ENCODE measurements at regions not wholly inside any gene's neighbourhood (a gene's known extent, or its start where the extent isn't known, plus 50 kb on each side); places are given as distances from the start of the nearest gene placed in this dataset.

DNA sequence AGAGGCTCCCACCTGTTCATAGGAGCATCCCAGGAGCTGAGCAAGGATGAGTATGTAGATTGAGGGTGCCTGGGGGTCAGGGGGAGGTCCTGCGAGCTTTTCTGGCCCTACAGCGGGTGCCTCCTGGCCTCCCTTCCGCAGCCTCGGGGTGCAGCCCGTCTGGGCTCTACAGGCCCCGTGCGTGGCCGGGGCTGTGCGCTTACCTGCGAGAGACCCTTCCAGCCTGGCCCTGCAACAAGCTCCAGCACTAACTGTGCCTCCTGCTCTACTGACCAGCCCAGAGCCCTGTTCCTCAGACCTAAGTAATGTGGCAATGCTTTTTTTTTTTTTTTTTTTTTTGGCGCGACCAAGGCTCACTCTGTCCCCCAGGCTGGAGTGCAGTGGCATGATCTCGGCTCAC is 1129.1 kb downstream of the BRD1 start:
- TF ChIP-seq, protein P1, sequence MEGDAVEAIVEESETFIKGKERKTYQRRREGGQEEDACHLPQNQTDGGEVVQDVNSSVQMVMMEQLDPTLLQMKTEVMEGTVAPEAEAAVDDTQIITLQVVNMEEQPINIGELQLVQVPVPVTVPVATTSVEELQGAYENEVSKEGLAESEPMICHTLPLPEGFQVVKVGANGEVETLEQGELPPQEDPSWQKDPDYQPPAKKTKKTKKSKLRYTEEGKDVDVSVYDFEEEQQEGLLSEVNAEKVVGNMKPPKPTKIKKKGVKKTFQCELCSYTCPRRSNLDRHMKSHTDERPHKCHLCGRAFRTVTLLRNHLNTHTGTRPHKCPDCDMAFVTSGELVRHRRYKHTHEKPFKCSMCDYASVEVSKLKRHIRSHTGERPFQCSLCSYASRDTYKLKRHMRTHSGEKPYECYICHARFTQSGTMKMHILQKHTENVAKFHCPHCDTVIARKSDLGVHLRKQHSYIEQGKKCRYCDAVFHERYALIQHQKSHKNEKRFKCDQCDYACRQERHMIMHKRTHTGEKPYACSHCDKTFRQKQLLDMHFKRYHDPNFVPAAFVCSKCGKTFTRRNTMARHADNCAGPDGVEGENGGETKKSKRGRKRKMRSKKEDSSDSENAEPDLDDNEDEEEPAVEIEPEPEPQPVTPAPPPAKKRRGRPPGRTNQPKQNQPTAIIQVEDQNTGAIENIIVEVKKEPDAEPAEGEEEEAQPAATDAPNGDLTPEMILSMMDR (IDR thresholded peaks at IDR 0.05 in 8 of 11, conservative IDR thresholded peaks at IDR 0.05 in 3 of 11): no peak
- TF ChIP-seq POLR2A (IDR thresholded peaks at IDR 0.05): no peak

Measured in spleen (tissue), 7 donors.